ENCODE measurements at regions not wholly inside any gene's neighbourhood (a gene's known extent, or its start where the extent isn't known, plus 50 kb on each side); places are given as distances from the start of the nearest gene placed in this dataset.

- H3K27ac Mint-ChIP-seq (ENCODE audit: unreplicated experiment) = no peak overlapping the region
- H3K4me3 Mint-ChIP-seq (ENCODE audit: unreplicated experiment) = no peak overlapping the region
- DNase-seq (ENCODE audit: low spot score) = no peak
- TF ChIP-seq CTCF (IDR thresholded peaks at IDR 0.05) = no peak
- H3K4me1 Mint-ChIP-seq (ENCODE audit: low read depth) = peaks cover 40% of the 10 kb centered on the region
- H3K36me3 Mint-ChIP-seq (ENCODE audit: low read depth) = no peaks in the 10 kb centered on the region
- no peaks in the 10 kb centered on the region for H3K27me3 Mint-ChIP-seq (ENCODE audit: low read depth)
- no peaks in the 10 kb centered on the region for H3K9me3 Mint-ChIP-seq (ENCODE audit: low read depth)
Measured at GRCh38 chr12:93106910-93107309, 177.8 kb upstream of the EEA1 start.

- no peak for TF ChIP-seq CTCF (IDR thresholded peaks at IDR 0.05)
- no peaks in the 10 kb centered on the region for H3K27me3 Mint-ChIP-seq (ENCODE audit: low read depth)
- H3K9me3 Mint-ChIP-seq (ENCODE audit: low read depth) = no peaks in the 10 kb centered on the region
- H3K27ac Mint-ChIP-seq (ENCODE audit: unreplicated experiment) = peak overlapping the region; percentile 45
- H3K4me3 Mint-ChIP-seq (ENCODE audit: unreplicated experiment) = no peak overlapping the region
- H3K36me3 Mint-ChIP-seq (ENCODE audit: low read depth) = no peaks in the 10 kb centered on the region
- H3K4me1 Mint-ChIP-seq (ENCODE audit: low read depth) = peaks cover 42% of the 10 kb centered on the region
- no peak for DNase-seq (ENCODE audit: low spot score)
Measured at GRCh38 chr12:93107514-93108312, 178.6 kb upstream of the EEA1 start.

- peak overlapping the region; percentile 25 for H3K27ac Mint-ChIP-seq (ENCODE audit: unreplicated experiment)
- H3K27me3 Mint-ChIP-seq (ENCODE audit: low read depth) = no peaks in the 10 kb centered on the region
- DNase-seq (ENCODE audit: low spot score) = no peak
Measured at GRCh38 chr12:93108985-93109384, 179.9 kb upstream of the EEA1 start.

GRCh38 chr12:93109551-93110203 is 180.6 kb upstream of the EEA1 start:
- Mint-ChIP-seq H3K36me3 (ENCODE audit: low read depth) (no peaks in the 10 kb centered on the region), H3K4me1 (ENCODE audit: low read depth) (peaks cover 58% of the 10 kb centered on the region), H3K9me3 (ENCODE audit: low read depth) (no peaks in the 10 kb centered on the region), H3K27me3 (ENCODE audit: low read depth) (no peaks in the 10 kb centered on the region), H3K4me3 (ENCODE audit: unreplicated experiment) (no peak overlapping the region), H3K27ac (ENCODE audit: unreplicated experiment) (peak overlapping the region; percentile 25)
- DNase-seq (ENCODE audit: low spot score) = no peak
- no peak for TF ChIP-seq CTCF (IDR thresholded peaks at IDR 0.05)

More at GRCh38 chr12:93108985-93109384, 179.9 kb upstream of the EEA1 start:
- Mint-ChIP-seq H3K4me3 (ENCODE audit: unreplicated experiment) (no peak overlapping the region), H3K9me3 (ENCODE audit: low read depth) (no peaks in the 10 kb centered on the region), H3K4me1 (ENCODE audit: low read depth) (peaks cover 54% of the 10 kb centered on the region), H3K36me3 (ENCODE audit: low read depth) (no peaks in the 10 kb centered on the region)
- no peak for TF ChIP-seq CTCF (IDR thresholded peaks at IDR 0.05)

GRCh38 chr12:93111773-93112172 is 182.7 kb upstream of the EEA1 start:
- Mint-ChIP-seq H3K36me3 (ENCODE audit: low read depth) (no peaks in the 10 kb centered on the region), H3K4me3 (ENCODE audit: unreplicated experiment) (no peak overlapping the region), H3K9me3 (ENCODE audit: low read depth) (no peaks in the 10 kb centered on the region), H3K4me1 (ENCODE audit: low read depth) (peaks cover 78% of the 10 kb centered on the region), H3K27ac (ENCODE audit: unreplicated experiment) (no peak overlapping the region), H3K27me3 (ENCODE audit: low read depth) (no peaks in the 10 kb centered on the region)
- no peak for TF ChIP-seq CTCF (IDR thresholded peaks at IDR 0.05)
- no peak for DNase-seq (ENCODE audit: low spot score)
